GM19025 (cell line): ENCODE measurements at regions not wholly inside any gene's neighbourhood (a gene's known extent, or its start where the extent isn't known, plus 50 kb on each side); places are given as distances from the start of the nearest gene placed in this dataset.

Source experiments
- ATAC-seq: cut with Tn5 transposase; IDR thresholded peaks from one replicate; pipeline ENCODE4 v1.9.1; 2021; ENCODE audit warnings: mild to moderate bottlenecking, low read depth, moderate library complexity; ENCODE audit not compliant: unreplicated experiment

DNA sequence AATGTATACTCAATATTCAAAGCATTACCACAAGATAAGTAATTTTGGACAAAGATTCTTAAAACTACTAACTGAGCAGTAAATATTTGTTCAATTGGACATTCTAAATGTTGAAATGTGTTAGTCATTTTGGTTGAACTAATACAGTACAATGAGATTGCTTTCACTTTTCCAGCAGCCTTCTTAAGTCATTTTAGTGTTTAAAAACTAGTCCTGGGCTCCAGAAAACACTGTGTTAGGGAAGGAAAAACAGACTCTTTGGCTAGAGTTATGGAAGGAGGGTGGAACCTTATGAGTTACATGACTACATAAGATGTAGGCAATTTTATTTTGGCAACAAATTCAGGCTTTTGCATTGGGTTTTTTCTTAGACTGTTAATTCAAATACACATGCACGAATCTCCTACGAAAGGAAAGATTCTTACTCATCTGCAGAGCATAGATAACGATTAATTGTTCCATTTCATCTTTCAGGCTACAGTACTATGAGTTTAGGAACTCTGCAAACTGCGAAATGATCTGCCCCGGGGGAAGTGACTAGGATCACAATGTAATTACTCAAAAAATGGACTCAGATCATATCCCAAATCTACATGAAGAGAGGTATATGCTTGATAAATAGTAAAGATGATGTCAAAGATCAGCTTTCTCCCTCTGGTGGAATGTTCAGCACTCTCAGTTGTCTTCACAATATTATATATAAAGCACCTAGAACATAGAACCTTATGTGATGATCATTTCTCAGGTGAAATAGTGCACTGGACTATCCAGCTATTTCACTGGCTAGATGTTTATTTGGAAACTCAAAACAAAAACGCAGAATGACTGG is 492.8 kb upstream of the MDFIC2 start:
- no peak for ATAC-seq

DNA sequence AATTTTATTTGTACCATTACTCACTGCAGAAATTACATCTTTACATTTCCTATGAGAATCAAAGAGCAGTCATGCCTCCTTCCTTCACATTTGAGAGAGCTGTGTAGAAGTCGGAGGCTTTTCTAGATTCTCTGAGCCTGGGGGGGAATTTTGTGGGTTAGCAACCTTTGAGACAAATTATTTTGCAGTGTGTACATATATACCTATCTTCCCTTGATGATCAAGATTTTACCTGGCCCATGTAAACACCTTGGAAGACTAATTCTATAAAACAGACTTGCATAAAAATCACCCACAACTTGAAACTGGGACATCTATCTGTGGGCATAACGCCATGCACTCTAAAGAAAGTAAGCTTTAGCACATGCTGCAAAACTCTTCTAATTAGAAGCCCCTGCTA is 491.5 kb upstream of the MDFIC2 start:
- no peak for ATAC-seq

DNA sequence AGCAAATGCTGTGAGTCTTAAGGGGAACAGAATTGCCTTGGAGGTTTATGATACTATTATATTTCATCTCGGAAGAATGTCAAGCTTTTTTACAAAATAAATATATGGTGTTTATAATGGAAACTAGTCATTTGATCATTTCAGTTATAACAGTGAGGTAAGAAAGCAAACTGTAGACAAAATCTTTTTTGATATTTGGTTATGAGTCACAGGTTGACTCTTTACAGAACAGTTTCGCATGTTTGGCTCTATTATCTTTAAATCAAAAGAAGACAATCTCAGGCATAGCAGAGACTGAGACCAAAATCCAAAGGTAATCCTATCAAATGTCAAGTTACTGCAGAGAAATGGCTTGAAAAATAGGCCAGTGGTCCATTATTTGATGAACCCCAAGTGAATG is 490.9 kb upstream of the MDFIC2 start:
- no peak for ATAC-seq

DNA sequence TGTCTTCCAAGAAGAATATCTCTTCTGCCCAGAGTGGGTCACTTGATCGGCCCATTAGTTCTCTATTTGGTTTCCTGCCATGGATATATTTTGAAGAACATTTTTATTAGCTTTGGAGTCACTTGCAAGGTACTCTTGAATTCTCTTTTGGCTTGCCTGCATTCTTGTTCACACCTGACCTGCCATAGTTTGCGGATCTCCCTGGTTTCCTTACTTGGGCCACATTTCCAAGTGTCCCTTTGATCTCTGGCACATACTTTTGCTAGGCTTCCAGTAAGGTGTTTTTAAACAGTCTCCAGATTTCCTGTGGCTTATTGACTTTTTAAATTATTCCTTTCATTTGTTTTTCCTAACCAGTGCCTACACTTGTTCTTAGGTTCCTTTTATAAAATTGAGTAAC is 488.5 kb upstream of the MDFIC2 start:
- no peak for ATAC-seq

DNA sequence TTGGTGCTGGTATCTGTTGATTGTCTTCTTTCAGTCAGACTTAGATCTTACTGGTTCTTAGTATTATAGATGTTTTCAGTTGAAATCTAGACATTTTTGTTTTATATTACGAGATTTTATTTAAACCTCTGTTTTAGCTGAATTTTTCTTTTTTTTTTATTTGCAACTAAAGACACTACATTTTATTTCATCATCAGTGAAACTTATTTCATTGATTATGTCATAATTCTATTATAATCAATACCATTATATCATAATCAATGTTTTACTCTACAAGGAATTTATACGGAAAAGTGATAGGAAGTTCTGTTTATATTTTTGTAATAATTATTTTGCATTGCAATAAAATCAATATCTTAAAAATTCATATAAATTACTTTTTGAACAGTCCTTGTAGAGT is 477.4 kb upstream of the MDFIC2 start:
- no peak for ATAC-seq

DNA sequence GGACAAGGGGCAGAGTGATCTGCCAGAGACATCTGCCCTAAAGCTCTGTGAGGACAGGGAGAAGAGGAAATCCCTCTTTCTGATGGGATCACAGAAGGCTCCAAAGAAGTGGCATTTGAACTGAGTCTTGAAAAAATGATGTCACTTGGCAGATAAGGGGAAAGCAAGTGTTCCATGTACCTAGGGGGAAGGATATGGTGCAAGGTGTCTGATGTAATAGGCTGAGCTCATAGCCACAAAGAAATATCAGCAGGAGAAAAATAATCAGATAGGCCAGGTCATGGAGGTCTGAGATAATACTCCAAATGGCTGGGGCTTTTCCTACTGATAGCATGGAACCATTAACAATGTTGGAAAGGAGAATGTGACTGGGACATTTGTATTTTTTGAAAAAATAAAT is 468.4 kb upstream of the MDFIC2 start:
- ATAC-seq: no peak

DNA sequence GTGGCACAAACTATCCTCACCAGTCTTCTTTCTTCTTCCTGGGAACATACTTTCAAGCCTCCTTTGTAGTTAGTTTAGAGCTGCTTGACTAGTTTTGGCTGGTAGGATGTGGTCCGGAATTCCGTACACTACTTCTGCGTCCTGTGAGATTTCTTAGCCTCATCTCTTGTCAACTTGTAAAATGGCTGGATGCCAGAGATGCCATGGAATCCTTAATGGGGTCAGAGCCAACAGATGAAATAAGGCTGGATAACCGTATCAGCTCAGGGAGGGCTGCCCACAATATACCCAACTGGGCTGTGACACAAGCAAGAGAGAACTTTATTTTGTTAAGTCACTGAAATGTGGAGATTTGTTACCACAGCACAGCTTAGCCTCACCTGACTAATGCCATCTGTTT is 466.9 kb upstream of the MDFIC2 start:
- ATAC-seq: no peak

DNA sequence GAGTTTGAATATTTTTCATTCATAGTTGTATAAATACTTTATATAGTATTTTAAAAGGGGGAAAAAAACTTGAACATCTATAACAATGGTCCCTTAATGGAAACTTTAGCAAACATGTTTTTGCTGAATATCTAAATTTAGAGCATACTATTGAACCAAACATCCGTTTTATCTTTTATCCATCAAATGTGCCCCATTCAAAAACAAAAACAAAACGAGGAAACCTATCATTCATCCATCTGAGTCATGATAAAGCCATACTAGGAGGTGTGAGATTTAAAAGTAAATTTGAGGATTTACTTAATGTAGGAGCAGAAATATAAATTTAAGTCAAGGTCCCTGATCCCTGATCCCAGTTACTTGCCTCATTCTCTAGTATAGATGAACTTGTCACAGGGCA is 463.6 kb upstream of the MDFIC2 start:
- no peak for ATAC-seq

DNA sequence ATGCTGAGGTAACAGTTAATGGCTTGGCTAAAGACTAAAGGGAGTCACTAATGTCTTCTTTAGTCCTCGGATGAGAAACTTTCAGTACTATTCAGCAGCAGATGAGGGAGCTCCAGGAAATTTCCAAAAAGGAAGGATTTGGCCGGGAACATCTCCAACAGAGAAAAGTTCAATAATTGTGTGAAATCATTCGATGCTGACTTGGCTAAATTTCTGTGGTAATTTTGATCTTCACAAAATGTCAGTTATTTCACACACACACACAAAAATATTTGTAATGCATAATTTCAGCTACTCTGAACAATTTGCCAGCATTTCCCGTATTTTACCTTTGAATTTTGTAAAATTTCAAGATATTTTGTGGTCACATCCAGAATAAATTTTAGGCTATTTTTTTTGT is 462.8 kb upstream of the MDFIC2 start:
- ATAC-seq: no peak

DNA sequence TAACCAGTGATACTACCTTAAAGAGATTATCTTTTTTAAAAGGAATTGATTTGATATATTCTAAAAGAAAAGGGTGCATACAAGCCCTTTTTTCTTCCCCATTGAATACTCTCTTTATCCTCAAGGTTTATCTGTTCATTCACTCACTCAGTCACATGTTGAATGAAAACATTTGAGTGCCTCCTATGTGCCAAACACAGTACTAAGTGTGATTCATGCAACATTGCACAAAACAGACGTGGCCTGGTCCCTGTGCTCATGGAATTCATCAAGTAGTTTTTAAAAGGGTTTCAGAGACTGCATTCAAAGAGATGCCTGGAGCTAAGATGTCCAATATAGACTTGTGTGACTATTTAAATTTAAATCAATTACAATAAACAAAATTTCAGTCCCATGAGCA is 462.2 kb upstream of the MDFIC2 start:
- no peak for ATAC-seq

DNA sequence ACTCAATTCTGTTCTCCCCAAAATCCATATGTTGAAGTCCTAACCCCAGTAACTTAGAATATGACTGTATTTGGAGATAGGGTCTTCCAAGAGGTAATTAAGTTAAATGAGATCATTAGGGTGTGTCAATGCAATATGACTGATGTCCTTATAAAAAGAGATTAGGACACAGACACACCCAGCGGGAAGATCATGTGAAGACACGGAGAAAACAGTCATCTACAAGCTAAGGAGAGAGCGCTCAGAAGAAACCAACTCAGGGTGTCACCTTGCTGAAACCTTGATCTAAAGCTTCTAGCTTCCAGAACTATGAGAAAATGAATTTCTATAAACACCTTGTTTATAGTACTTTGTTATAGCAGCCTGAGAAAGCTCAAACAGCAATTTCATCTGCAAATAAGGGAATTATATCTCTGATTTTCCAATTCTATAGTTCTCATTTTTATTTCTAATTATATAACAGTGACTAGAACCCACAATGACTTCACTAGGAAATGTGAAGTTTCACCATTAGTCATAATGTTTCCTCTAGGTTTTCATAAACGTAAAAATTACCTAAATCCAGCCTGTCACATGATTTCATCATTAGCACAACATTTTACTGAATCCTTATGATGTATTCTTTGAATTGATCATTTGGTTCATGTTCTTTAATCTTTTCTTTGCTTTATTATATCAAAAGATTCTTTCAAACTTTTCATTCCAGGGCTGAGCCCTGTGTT is 459.1 kb upstream of the MDFIC2 start:
- no peak for ATAC-seq

DNA sequence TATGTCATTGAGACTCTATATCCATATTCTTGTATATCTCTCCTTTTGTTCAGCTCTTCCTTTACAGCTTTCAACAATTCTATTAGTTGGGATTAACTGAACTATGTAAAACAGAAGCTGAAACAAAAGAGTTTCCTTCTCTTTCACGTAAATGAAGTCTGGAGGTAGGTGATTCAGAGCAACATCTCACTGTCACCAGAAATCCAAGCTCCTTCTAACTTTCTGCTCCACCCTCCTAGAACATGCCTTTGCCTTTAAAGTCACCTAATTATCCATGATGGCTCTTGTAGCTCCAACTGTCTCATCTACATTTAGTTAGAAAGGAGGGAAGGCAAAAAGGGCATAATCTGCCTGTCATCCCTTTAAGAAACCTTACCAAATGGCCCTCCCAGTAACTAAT is 458.2 kb upstream of the MDFIC2 start:
- no peak for ATAC-seq

DNA sequence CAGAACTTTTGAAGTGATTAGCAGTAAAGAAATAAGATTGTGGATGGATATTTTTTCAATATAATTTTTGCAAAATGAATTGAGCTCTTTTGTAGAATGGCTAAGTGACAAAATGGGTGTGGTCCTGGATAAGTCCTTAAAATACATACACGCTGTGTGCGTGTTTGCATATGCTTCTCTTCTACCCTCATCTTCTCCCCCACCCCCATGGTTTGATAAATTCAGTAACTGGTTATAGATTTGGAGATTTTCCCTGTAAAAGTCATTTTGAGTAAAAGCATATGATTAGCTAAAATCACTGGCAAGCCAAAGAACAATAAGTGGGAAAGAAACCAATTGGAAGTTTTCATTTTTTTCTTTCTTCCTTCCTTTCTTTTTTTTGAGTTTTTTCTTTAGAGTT is 453.9 kb upstream of the MDFIC2 start:
- no peak for ATAC-seq

DNA sequence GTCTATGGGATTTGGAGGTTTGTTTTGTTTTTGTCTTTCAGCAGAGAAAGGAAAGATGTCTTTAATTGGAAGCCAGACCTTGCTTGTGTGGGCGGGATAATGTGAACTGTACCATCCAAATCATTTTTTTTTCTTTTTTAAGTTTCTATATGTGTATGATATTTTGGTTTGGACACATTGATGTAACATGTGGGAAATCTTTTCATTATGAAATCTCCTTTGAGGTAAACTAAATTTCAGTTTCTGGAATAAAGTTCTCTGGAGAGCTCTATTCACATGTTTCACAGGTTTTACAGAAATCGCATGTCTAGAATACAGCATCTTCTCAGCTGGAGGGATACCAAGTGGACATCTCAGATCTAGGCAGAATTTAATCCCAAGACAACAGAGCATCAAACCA is 451.5 kb upstream of the MDFIC2 start:
- no peak for ATAC-seq

DNA sequence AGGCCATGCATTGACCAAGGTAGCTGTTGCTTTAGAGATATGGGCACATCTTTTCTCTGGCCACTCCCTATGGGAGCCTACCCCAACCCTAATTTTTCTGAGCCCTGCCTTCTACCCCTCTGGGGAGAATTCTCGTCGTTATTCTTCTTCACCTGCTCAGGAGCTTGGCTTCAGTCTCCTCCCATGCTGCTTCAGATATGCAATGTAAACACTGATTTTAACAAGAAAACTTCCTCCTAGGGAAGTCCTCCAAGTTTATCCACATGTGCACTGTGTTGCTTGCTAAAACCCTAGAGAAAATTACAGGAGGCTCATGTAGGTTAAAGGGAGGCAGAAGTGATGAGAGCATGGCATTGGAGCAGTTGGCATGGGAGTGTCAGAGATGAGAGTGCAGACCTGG is 445.2 kb upstream of the MDFIC2 start:
- ATAC-seq: no peak

DNA sequence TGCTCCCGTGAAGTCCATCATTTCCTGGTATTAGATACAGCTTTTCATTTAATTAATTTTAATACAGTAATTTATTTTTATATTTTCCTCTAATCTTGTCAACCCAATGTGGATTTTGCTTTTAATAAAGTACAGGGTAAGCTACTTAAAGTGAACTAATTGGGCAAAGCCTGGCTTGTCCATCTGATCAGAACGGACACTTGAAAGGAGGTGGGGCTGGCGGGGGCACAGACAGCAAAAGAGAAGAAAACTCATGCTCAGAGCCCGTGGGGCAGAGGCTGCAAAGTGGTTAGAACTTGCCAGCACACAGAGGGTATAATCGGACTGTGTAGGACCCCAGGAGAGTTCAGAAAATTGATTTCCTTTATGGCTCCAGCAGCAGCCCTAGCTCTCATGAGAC is 443.1 kb upstream of the MDFIC2 start:
- ATAC-seq: no peak

DNA sequence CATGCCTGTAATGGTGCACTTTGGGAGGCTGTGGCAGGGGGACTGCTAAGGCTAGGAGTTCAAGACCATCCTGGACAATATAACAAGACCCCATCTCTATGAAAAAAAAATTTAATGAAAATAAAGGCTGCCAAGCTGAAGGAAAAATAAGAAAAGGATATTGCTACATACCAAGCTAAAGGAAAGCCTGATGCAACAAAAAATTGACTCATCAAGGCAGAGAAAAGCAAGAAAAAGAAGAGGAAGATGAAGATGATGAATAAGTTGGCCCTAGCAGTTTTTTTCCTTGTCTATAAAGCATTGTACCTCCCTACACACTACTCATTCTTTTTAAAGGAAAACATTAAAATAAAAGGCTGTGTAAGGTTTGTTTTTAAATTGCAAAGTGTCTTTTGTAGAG is 441.9 kb upstream of the MDFIC2 start:
- no peak for ATAC-seq

DNA sequence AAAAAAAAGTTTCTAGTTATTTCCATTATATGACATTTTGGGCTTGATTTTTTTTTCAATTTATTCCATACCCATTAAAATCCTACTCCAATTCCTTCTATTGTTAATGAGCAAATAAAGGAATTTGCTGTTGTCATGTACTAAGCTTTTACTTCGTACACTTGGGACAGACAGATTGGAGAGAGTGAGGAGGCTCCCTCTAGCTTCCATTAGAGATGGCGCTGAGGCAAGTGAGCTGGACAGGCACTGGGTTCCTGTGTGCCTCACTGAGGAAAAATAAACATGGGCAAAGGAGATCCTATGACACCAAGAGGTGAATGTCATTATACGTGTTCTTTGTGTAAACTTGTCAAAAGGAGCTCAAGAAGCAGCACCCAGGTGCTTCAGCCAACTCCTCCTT is 441.1 kb upstream of the MDFIC2 start:
- no peak for ATAC-seq

DNA sequence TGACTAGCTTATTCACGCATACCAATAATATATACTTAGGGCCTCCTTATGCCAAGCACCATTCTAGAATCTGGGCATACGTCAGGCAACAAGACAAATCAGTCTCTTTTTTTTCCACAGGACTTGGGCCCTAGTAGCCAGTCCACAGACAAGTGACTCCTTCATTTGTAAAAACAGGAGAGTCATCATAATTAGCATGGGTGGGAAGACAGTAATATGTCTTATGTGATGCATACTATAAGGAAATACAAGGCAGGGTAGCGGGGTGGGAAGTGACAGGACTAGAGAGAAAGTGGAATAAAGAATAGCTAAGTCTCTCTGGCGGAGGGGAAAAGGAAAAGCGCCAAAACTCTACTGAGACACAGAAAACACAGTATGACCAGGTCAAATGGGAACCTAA is 439.6 kb upstream of the MDFIC2 start:
- no peak for ATAC-seq

DNA sequence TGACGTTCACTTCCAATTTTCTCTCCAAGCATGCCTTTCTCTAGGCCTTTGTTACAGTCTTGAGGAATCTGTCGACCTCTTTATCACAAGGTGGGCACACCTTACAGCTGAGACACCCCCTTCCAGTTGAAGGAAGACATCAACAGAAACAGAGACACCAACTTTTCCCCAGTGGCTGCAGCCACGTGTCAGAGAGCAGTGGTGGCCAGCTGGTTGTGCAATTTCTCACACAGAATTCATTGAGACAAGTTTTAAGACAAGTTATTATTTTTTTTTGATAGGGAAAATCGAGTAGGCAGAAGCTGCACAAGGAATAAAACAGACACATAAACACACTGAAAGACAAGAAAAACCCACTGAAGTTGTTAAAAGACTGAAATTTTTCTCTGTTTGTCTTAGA is 436.7 kb upstream of the MDFIC2 start:
- no peak for ATAC-seq

DNA sequence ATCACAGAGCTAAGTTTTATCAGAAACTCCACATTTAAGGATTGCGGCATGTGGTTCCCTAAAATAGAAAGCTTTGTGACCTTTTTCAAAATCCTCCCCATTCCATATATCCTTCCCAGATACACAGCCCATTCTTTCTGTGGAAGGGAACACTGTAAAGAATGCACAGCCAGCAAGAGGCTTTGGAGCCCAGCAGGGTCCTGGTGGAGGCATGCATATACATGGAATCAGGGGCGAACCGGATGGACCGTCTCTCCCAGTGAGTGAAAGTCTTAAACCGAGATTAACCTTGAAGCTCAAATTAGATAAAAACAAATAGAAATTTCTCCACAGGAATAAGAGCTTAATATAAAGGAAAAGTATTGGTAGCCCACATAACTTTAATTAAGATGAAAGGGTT is 436.2 kb upstream of the MDFIC2 start:
- ATAC-seq: no peak

DNA sequence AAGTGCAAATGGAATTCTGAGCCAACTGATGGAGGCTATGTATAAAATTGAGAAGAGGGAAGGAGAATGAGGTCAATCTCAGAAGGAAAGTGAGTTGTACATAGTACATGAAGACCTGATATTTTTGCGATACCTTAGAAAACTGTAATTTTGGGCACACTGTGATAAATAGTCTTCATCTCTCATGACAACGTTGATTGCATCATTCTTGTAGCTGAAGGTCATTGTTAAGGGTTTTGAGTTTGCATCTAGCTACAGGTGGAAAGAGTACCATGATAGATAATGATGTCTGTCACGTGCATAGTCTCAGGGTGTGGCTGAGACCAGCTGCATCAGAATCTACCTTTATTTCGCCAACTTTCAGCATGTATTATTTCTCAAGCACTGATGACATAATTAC is 435.4 kb upstream of the MDFIC2 start:
- ATAC-seq: no peak
